ENCODE measurements at regions not wholly inside any gene's neighbourhood (a gene's known extent, or its start where the extent isn't known, plus 50 kb on each side); places are given as distances from the start of the nearest gene placed in this dataset.

- DNase-seq = no peak
Measured at GRCh38 chr19:30774252-30774766, 402.1 kb downstream of the ZNF536 start.

DNA sequence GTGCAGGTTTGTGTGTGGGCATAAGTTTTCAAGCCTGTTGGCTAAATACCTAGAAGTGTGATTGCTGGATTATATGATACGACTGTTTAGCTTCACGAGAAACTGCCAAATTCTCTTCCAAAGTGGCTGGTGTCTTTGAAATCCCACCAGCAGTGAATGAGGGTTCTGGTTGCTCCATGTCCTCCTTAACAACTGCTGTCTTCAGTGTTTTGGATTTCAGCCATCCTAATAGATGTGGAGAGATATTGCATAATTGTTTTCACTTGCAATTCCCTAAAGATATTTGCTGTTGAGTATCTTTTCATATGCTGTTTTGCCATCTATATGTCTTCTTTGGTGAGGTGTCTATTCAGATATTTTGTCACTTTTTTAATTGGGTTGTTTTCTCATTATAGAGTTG, 390.5 kb downstream of the ZNF536 start:
- DNase-seq = no peak

DNA sequence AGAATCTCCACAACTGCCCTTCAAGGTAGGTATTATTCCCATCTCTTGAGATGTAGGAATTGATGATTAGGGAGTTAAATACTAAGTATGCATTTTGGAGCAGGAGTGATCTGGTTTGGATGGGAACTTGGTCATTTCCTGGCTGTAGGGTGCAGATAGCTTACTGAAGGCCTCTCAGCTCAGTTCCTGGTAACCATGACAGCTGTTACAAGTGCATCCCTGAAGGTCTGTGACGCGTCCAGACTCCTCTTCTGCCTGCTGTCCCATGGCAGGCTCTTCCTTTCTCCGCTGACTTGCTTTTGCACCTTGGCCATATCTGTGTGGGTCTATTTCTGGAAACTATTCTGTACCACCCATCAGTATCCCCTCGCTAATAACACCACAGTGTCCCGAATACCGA, 387.8 kb downstream of the ZNF536 start:
- no peak for DNase-seq

DNA sequence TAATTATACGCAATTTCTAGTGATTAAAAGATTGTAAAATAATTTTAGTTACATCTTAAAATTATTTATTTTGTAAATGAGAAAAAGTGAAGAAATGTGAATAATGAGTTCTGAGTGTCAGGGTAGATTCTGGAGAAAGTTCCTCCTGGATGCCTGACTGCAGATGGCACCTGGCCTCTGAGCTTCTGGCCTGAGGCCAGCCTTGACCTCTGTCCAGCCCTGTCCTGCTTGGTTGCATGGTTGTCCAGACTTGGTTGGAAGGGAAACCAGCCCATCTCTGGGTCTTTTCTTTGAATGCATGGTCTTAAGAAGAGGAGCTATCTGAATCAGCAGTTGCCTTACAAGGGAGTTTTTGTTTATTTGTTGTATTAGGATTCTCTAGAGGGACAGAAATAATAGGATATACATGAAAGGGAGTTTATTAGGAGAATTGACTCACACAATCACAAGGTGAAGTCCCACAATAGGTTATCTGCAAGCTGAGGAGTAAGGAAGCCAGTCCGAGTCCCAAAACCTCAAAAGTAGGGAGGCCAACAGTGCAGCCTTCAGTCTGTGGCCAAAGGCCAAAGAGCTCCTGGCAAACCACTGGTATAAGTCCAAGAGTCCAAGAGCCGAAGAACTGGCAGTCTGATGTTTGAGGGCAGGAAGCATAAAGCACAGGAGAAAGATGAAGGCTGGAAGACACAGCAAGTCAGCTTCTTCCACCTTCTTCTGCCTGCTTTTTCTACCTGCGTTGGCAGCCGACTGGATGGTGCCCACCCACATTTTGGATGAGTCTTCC, 385.8 kb downstream of the ZNF536 start:
- DNase-seq = no peak

DNA sequence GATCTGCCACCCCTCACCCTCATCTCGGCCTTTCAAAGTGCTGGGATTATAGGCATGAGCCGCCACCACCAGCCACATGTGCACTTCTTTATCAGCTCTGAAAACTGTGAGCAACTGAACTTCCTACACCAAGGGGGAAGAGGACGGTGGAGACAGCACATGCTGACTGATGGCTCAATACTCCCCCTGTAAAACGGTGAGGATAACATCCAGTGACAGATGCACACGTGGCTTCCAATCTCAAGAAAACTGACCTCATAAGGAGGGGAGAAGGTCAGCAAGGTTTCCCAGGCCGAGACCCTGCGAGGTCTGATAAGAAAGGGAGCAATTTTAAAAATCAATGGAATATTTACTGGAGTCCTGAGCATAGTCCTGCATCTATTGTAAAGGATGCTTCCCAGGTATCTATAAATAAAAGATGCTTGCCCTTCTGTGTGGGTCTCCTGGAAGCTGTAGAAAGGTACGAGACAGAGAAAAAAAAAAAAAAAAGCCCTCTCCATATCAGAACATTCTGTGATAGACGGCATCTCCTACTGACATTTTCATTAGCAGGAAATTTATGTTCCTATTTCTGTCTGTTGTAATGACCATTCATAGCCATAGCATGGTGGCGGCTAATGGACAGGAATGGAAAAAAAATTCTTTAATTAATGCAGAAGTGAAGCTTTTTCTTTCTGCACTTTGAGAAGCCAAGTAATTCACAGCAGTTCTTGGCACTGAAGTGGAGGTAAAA, 385.1 kb downstream of the ZNF536 start:
- DNase-seq = no peak

GRCh38 chr19:30755581-30755980, 383.4 kb downstream of the ZNF536 start:
- DNase-seq = no peak

DNA sequence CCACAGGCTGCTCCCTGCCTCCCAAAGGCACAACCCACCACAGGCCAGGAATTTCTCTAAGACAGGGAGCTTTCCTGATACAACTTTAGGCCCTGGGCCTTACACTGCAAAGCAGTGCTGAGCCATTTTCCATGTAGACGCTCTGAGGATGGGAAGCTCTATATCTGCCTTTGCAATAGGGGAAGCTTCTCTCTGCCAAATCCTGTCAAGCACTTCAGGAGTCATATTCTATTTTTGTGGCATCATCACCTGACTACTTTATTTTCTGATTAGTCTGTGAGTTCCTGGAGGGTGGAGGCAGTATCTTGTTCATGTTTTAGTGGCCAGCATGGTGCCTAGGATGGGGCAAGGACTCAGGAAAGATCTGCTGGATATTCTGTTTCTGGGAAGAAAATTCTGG, 382.0 kb downstream of the ZNF536 start:
- no peak for DNase-seq

DNA sequence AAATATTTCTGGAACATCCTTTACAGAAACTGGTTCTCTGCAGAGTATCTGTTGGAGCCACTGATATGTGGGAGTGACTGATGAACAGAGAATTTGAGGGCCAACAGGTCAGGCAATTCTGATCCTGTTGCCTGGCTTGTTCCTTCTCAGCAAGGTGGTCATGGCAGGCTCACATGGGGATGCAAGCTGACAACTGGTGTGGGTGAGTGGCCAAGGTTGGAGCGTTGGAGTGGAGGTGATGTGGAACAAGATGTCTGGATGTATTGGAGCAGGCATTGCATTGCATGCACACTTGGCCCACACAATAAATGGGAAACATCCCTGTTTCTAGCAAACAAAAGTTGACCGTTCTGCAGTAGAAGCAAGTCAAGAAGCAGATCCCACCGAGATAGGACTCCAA, 380.7 kb downstream of the ZNF536 start:
- DNase-seq = no peak

GRCh38 chr19:30752201-30752600, 380.0 kb downstream of the ZNF536 start:
- DNase-seq = no peak

- no peak for DNase-seq
Measured at GRCh38 chr19:30745476-30745985, 373.3 kb downstream of the ZNF536 start.

DNA sequence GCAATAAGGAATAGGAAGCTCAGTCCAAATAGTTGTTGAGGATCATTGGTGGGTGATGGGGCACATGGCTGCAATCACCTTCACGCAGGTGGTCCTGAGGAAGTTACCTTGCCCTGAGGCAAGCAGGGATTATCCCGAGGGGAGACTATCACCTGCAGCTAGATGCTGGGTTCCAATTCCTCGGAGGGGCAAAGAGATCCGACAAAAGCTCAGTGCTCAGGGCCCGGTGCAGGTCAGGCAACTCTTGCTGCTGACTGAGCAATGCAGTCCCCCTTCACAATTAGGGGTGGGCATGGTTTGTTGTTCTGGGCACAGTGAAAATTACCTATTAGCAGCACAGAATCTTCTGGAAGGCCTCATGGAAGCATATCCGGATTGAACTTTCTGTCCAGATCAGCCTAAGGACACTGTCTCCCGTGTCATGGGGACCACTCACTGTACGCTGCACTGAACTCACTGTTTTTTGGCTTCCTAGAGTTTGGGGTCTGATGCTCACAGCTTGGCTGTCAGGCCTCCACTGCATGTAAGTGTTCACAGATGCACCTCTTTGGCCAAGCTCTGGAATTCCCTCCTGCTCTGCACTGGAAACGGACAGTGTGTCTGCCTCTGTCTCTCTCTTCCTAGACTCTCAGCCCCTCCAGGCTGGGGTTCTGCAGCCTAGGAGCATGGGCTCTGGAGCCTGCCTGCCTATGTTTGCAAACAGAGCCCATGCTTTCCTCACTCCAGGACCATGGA, 372.7 kb downstream of the ZNF536 start:
- DNase-seq = no peak

DNA sequence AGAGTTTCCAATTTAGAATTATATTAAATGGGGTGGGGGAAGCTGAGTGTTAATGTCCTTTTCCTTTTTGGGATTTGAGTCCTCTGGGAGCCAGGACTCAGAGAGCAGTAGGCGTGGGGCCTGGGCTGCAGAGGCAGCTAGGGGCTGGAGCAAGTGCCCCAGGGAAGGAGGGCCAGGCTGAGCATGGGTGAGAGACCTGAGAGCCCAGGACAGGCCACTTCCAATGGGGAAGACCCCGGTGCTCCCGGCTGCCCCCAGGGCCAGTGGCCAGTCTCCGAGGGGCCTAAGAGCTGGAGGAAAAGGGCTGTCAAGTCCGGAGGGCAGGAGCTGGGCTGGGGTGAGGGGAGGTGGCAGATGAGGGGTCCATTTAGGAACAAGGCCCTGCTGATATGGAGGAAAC, 371.5 kb downstream of the ZNF536 start:
- no peak for DNase-seq

GRCh38 chr19:30743011-30743410, 370.8 kb downstream of the ZNF536 start:
- no peak for DNase-seq

DNA sequence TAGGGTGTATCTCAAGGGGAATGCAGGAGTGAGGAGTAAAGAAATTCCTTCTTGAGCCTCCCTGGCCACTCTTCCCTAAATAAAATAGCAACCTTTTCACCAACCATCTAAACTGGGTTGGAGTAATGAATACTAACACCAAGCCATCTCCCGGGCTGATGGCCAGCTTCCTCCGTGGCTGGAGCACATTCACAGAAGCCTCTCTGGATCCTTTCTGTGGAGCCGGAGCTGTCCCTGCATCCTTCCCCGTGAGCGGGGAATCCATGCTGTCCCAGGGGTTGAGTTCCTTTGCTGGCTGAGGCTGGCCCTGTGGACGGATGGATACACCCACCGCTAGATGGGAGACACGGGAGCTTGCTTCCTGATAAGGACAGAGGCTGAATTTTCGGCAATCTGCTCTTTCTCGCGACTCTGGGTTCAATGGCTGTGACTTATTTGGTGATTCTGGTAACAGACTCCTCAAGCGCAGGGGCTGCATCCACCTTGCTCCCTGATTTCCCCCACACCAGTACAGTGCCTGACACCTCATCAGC, 370.3 kb downstream of the ZNF536 start:
- no peak for DNase-seq

DNA sequence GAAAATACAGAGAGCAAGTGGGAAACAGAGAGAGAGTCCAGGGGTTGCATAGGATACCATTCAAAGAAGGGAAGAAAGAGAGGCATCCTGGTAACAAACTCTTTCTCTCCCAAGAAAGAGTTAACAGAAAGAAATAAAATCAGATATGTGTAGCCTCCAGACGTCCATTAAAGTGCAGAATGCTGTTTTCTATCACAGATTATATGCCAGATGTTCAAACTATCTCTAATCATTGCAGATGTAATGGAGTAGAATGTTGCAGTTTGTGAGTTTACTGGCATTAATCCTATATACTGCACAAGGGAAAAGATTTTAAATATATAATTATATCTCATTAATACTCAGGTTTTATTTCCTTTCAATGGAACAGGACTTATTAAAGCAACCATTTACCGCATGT, 369.4 kb downstream of the ZNF536 start:
- no peak for DNase-seq

DNA sequence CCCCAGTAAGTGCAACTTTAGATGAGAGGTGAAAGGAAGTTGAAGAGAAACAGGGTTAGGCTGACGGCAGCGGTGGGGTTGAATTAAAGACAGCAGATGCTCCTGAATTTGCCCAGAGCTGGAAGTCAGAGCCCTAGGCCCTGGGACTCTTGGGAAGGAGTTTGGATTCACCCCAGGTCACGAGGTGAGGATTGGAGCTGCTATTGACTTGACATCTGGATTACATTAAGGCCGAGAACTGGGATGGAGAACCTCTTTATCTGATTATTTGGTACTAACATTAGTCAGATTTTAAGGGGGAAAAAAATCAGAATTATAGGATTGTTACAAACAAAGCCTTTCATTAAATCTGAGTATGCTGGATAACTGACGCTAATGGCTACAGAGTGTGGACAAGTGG, 367.2 kb downstream of the ZNF536 start:
- DNase-seq = no peak

DNA sequence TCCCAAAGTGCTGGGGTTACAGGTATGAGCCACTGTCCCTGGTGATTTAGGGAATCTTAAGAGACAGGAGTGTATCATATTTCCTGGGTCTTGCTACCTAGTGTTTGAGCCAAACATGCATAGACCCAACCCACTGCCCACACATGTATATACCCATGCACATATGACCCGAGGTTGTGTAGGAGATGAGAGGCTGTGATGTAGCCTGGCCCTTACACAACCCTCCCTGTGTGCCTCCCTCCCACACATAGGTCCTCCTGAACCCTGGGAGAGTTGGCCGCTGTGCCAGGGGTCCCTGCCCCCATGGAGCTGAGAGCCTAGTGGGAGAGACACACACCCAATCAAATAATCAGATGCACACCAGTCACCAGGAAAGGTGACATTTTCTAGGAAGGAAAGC, 365.9 kb downstream of the ZNF536 start:
- DNase-seq = no peak

DNA sequence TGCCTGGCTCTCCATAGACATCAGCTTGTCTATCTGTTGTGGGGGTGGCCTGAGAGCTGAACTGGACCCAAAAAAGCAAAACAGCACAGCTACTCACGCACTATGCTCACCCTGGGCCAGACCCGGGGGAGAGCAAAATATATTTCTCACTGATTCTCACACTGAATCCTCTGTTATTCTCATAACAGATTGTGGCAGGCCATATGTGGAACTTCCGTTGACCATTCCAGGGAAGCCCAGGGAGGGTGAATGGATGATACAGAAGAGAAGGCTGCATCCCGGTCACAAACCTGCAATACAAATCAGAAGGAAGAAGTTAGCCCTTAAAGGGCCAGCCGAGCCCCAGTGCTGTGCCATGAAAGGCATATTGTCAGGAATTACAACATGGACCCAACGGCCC, 362.5 kb downstream of the ZNF536 start:
- DNase-seq = no peak

DNA sequence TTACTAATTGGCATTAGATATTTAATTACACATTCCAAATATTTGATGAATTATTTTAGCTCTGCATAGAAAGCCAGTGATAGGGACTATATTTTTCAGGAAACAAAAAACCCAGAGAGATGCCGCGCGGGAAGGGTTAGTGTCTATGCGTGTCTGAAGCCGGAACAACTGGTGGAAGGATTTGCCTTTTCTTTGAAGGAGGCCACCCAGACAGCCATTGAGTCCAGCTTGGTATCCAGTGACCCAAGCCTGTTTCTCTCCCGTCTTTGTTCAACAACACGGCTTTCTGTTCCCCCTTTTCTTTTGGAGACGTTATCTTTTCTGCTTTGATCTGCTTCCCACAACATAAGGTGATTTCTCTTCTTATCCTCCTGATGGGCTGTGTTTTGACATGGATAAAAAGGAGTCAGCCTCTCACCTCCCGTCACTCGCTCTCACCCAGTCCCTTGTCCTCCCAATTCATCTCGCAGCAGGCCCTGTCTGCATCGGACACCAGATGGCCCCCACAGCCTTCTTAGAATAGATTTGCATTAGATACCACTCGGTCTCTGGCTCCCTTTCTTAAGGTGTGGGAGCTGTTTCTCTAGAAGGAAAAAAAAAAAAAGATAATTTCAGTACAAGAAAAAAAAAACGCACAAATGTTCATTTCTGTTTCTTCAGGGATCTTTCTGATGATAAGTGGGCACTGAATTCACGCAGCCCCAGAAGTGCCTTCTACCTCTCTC, 361.8 kb downstream of the ZNF536 start:
- DNase-seq = no peak

GRCh38 chr19:30731591-30731990, 359.4 kb downstream of the ZNF536 start:
- no peak for DNase-seq

GRCh38 chr19:30729451-30729850, 357.3 kb downstream of the ZNF536 start:
- DNase-seq = no peak

DNA sequence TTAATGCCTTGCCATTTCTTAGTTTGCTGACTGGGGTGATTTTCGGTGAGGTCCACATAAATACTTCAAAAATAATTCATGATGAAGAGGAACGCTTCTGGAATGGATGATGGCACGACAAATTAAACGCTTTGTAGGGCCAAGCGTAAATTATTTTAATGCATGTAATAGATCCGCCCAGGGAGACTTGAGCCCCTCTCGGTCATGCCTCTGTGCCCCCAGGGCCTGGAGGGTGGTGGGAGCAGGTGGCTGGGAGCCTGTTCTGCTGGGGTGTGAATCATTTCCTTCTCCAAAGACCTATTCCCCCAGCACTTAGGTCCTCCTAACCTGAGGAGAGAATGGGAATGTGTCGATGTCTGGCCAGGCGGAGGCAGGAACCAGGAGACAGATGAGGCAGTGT, 350.6 kb downstream of the ZNF536 start:
- DNase-seq = no peak

DNA sequence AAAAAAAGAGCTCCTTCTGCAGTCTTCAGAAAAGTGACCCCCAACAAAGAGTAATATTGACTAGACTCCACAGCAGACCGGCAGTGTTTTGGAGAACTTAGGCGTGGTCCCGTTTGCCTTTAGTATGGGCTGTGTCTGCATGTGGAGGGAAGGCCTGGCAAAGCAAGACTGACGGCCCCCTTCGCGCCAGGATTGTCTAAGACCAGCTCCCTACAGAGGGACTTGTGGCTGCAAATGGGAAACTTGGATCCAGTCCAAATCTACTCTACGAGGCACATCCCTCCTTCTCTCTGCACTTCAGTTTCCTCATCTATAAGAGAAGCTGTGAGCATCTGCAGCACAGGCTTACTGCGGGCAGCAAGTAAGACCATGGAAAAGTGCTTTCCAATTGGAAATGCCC, 350.0 kb downstream of the ZNF536 start:
- no peak for DNase-seq
